Eye (tissue), 1 donor: ENCODE measurements at regions not wholly inside any gene's neighbourhood (a gene's known extent, or its start where the extent isn't known, plus 50 kb on each side); places are given as distances from the start of the nearest gene placed in this dataset.

Experiments
- DNase-seq: peaks from one replicate; pipeline ENCODE4 v3.0.0-alpha.2; 2015

DNA sequence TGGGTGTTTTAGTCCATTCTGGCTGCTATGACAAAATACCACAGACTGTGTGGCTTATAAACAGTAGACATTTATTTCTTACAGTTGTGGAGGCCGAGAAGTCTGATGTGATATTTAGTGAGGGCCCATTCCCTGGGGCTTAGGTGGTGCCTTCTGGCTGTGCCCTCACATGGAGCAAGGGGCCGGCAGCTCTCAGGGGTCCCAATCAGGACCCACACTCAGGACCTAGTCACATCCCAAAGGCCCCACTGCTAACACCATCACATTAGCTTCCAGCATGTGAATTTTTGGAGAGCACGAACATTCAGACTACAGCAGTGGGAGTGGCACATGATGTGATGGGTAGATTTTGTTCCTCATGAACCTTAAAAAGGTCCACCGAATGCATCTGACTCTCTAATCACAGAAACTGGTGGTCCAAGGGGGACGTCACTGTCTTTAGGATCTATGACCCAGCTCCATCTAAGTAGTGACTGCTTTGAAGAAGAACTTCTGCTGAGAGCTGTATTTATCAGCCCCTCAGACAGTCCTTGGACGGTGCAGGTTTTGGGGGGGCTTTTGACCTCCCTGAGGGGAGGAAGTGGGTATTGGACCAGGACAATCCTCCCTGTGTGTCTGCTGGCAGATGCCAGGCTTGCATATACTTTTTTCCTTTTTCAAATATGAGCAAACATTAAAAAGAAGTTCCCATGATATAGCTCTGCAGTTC, 154.5 kb upstream of the ZNF32 start:
- no peak for DNase-seq

DNA sequence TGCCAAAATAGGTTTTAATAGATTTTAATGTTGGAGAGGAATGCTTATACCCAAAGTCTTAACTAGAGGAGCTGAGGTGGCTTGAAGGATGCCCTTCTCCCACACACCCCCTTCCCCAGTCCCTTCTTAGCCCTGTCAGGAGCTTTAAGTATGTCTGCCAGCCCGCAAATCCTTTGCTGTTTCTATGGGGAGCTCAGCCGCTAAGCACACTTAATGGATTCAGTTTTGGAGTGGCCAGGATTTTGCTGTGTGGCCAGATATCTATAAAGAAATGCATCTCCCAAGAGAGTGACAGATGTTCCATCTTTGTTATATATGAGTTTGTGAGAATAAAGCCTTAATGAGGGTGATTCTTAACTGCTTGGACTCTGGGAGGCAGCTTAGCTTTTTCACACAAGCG, 152.9 kb upstream of the ZNF32 start:
- no peak for DNase-seq

DNA sequence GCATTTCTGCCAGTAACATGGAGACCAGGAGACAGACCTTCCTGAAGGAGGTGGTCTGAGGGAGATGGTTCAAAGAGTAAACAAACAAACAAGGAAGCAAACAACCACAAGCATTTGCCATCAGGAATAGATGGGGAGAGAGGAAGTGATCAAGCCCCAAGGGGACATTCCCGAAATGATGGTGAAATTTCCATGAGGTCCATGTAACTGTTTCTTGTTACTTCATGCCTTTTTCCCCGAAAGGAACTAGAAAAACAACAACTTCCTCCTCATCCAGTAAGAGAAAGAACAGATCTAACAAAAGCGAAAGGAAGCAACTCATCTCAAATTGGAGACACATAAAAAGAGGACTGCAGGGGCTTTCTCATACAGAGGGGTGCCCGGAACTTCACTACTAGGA, 152.5 kb upstream of the ZNF32 start:
- no peak for DNase-seq

DNA sequence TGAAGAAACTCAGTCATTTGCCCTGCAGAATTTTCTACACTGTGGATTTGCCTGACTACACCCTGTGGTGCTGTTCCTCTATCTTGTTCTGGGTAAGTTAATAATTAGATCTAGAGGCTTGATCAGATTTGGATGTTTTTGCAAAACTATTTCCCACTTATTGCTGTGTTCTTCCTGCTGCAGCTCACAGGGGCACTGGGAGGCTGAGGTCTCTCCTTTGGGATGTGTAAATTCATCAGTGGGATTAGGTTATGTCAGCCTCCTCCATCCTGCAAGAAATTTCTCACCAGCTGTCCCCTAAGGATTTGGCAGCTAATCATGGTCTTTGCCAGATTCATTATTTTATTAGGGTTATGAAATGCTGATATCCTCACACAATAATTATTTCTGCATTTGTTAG, 148.1 kb upstream of the ZNF32 start:
- no peak for DNase-seq

DNA sequence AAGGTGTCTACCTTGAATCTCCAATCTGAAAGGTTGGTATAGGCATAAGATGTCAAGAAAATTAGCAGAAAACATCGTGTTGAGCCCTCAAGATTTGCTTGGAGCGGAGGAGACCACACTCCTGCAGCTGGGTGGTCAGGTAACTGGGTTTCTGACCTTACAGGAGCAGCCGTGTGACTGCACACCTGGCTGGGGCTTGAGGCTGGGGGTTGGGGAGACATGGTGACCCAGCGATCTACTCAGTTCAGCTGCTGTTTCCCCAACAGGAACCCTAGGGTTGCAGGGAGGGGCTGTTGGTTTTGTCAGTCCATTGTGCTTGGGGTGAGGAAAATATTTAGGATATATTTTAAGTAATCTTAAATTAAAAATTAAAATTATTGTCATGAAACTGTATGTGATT, 147.0 kb upstream of the ZNF32 start:
- no peak for DNase-seq

DNA sequence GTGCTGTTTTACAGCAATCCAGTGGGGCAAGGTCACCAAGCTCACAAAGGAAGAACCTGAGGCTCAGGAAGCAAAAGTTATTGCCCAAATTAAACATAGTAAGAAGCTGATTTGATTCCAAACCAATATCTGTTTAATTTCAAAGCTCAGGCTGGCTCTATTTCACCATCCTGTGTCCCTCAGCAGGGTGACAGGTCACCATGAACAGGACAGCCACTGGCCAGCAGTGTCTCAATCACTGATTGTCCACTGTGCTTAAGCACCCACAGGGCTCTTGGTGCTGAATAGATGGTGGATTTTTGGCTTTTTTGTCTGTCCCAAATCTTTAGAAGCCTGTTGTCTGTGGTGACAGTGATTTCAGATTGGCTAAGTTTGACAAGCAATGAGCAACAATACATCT, 146.4 kb upstream of the ZNF32 start:
- DNase-seq: no peak

DNA sequence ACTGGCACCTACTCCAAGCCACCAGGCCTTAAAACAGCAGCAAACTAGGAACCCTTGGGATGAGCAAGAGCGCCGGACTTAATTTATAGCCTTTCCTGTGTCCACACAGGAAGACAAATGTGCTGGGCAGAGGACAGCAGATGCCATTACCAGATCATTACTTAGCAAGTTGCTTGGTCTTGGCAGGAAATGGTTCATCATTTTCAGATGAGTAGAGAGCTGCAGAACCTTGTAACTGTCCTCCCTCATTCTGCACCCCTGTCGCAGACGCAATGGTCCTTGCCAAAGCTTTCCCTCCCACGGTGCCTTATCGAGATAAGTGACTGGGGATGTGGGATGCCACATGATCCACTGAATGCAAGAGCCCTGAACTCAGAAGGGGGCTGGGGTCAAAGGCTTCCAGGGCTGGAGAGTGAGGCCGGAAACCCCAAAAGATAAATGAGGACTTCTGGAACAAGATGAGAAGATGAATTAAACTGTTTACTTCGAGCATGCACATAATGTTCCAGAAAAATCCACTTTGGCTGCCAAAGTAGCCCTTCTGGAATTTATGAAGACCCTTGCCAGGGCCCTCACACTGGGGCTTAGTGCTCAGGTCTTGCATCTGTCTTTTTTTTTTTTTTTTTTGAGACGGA, 145.6 kb upstream of the ZNF32 start:
- DNase-seq: no peak

DNA sequence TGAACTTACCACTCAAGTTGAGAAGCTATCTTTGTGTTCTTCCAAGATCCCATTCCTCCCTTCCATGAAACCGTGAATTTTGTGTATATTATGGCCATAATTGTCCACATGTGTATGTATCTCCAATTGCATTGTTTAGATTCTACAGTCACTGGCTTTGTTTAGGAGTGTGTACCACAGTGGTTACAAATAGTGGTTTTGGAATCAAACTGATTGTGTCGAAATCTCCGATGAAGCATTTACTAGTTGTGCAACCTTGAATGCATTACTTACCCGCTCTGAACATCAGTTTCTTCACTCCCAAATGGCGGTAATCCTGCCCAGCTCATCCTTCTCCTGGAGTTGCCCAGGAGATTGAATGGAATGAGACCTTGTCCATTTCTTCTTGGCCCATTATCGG, 145.0 kb upstream of the ZNF32 start:
- peak; percentile 29 for DNase-seq

DNA sequence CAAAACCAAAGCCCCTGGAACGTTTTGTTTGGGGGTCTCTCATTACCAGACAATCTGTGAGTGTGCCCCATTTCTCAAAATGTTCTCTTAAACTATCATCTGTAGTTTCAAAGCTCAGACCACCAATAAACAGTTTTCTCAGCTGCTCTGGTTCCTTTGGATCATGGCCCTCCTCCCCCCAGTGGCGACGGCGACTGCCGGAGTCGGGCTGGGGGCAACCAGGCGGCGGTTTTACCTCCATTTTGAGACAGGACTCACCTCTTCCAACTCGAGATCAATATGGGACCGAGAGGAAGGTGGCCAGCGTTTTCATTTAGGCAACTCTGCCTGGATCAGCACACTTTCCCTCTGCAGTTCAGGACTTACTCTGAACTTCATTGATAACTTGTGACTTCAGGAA, 141.5 kb upstream of the ZNF32 start:
- DNase-seq: no peak

DNA sequence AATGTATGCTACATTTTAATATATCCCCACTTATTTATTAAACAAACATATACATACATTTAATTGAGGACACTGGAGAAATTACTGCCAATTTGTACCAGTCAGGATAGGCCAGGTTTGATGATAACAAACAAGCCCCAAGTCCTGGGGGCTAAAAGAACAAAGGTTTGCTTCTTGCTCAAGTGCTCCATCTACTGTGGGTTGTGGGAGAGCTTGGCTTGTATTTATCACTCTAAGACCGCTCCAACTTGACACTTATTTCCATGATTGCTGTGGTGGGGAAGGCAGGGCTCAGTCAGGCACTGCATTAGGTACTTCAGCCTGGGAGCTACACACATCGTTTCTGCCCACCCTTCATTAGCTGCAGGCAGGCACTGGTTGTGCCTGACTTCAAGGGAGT, 136.6 kb upstream of the ZNF32 start:
- DNase-seq: no peak

DNA sequence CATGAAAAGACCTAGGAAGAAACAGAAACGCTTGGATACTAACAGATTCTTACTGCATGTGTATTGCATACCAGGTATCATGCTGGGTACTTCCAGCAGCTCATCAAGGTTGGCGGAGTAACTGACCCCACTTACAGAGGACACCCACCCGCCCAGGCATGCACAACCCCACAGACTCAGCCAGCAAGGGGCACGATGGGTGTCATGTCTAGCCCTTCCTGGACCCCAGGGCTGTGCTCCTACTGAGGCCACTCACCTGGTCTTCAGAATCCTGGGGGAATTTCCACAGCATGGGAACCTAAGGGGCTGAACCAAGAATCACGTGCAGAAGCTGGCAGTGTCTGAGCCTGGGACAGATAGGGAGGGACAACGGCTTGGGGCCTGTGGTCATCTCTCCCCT, 134.1 kb upstream of the ZNF32 start:
- no peak for DNase-seq

DNA sequence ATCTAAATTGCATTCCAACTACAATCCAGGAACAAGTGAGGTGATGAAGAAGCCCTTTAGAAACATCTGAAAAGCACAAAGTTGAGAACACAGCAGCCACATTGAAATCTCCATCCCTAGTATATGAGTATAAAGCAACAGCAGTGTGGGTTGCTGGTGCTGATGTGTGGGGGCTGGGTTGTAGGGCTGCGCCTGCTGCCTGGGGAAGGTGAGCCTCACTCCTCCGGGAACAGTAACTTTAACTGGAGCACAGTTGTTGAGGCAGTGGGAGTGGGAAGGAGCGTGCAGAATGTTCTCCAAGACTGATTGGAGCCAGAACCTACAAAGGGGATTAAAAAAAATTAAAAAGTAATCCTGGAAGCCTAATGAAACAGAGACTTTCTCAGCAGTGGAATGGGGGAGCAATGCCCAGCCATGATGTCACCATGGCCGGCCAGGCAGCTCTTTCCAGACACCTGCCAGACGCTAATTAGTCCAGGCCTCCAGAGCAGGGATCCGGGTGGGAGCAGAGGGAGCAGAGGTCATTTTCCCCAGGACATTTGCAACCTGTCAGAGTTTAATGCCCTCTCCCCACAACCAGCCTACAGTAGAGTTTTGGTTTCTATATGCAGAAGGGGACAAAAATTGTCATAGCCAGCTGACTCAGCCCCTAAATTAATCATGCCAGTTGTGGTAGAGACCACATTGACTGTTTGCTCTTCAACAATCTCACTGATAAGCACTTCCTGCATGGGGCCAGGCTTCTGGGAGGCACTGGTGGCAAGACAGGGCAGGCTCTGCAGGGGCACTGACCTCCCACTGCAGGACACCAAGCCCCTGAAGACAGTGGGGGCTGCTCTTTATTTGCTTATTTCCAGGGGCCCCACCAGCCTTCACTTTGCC, 133.0 kb upstream of the ZNF32 start:
- DNase-seq: no peak

DNA sequence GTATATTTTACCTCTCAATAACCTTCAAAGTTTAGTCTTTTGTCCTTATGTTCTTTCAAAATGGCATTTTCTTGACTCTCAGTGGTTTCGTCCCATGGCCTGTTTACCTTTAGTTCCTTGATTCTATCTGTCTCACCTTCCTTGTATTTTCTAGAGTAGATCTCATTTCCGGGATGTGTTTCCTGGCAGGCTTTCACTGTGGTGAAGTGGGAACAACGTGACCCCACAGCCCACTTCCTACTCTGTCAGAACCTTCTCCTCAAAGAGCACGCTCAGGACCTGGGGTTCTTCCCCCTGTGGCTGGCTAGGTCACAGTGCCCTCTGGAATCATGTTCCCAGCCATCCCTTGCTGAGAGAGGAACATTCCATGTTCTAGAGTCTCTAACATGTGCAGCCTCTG, 129.9 kb upstream of the ZNF32 start:
- DNase-seq: no peak

DNA sequence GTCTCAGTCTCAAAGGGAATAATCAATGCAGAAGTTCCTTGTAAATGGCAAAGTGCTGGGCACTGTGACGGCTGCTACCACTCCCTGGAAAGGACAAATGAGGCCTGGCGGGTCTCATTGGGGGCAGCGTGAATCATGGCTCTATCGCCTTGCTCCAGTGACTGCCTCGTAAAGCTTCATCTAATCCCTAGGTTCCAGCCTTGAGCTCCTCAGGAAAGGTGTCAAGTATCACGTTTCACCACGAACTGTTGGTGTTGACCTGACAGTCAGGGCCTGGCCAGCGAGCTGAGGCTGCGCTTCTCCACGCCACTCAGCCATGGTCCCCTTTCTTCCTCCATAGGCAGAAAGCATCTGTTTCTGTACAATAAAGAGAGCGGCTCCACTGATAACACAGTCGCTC, 126.7 kb upstream of the ZNF32 start:
- peak; percentile 14 for DNase-seq

DNA sequence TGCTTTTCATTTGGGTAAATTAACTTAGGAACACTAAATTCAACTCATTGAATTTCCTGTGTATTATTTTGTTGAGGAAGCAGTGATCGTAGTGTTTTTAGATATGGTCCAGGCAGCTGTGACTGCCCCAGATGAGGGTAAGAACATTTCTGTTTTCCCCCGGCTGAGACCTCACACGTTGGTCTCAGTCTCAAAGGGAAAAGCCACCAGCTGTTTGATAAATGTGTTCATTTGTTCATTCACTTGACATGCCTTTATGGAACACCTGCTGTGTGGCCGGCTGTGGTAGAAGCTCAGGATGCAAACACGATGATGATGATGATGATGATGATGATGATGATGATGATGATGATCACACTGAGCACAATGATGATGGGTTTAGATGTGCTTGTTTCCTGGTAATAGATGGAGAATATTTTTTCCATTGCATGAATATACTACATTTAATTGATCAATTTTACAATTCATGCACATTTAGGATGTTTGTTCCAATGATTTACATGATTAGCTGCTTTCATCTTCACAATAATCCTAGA, 125.6 kb upstream of the ZNF32 start:
- DNase-seq: peak; percentile 69

DNA sequence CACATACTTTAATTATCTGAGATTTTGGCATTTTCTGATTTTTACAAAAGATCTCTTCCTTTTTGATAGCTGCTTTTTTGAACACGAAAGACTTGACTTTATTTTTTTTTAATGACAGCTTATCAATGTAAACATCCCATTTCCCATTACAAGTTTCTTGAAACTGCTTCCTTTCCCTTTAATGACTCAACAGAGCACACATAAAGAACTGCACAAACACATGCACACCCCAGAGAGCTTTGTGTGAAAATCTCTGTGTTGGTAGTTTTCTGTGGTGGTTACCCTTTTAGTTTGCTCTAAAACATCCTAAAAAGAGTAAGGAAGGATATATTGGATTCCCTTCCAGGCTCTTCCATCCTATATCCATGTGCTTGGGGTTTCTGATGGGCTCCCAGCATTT, 125.1 kb upstream of the ZNF32 start:
- DNase-seq: no peak

DNA sequence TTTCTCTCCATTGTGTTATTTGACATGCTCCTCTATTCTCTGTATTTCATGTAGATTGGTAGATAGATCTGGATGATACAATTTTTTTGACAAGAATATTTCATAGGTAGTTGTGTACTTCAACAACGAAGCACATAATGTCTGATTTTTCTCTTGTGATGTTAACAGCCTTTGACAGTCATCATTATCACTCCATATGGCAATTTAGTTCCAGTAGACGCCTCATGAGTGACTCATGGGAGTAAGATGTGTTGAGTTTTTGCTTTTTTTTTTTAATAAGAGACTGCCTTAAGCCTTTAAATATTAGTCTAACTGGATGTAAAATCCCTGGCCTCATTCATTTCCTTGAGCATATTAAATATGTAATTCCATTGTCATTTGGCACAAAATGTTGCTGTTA, 123.5 kb upstream of the ZNF32 start:
- DNase-seq: peak; percentile 75

DNA sequence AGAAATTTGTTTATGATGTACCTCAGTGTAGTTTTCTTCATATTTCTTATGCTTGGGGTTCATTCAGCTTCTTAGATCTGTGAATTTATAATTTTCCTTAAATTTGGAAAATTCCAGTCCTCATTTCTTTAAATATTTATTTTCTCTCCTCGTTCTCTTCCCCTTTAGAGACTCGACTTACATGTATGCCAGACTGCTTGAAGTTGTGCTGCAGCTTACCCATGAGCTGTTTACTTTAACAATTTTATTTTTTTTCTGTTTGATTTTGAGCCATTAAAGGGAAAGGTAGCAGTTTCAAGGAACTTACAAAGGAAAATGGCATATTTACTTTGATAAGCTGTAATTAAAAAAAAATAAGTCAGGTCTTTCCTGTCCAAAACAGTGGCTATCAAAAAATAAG, 123.0 kb upstream of the ZNF32 start:
- DNase-seq: no peak

DNA sequence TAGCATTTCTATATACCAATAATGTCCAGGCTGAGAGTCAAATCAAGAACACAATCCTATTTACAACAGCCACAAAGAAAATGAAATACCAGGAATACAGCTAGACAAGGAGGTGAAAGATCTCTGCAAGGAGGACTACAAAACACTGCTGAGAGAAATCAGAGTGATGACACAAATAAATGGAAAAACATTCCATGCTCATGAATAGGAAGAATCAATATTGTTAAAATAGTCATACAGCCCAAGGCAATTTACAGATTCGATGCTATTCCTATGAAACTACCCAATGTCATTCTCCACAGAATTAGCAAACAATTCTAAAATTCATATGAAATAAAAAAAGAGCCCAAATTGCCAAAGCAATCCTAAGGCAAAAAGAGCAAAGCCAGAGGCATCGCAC, 116.8 kb upstream of the ZNF32 start:
- DNase-seq: no peak

DNA sequence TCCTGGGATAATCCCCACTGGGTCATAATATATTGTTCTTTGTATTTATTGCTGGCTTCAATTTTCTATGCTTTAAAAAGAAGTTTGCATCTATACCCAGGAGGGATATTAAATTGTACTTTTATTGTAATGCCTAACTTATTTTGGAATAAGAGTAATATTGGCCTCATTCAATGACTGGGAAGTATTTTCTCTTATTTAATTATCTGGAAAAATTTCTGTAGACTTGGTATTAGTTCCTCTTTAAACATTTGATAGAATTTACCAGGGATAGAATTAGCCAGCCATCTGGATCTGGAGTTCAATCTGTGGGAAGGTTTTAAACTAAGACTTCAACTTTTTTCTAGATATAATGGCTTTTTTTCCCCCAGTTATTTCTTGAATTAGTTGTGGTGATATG, 115.2 kb upstream of the ZNF32 start:
- DNase-seq: no peak

DNA sequence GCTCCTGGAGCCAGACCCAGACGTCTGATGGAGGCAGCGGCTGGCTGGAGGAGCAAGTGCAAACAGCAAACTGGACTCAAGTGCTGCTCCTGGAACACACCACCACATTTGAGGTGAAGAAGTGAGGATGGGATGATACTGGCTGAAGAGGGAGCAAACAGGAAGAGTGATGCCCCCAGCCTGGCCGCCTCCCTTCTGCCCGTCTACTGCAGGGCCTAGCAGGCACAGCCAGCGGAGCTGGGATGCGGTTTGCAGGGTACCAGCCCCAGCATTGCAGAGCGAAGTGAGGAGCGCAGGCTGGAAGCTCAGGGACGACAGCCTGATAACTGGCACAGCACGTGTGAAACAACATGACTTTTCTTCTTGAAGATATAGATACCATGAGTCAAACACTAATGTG, 111.8 kb upstream of the ZNF32 start:
- no peak for DNase-seq

DNA sequence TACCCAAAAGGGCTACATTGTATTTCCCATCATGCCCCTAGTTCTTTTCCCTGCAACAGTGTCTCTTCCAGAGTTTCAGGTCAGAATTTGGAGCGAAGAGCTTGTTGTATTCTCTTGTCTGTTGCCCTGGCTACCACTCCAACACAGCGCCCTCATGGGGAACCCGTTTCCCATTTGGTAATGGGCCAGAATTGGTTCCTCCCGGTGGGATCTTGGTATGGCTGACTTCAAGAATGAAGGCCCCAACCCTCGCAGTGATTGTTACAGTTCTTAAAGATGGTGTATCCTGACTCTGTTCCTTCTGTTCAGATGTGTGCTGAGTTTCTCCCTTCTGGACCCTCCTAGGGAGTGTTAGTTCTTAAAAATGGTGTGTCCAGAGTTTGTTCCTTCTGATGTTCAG, 110.5 kb upstream of the ZNF32 start:
- DNase-seq: no peak

DNA sequence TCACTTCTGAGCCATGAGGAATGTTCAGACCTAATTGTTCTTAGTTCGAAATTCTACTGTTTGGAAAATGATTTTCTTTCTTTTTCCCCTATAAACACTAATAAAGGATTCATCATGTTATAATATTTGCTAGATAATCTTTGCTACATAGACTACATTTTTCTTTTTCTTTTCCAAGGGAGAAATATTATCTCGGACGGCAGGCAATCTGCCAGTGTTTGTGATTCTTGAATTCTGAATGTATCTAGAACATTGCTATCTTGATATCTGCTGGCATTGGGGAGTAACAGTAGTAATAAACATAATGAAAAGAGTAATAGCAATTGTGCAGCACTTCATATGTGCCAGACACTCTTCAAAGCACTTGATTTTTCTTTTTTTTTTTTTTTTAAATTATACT, 107.7 kb upstream of the ZNF32 start:
- no peak for DNase-seq
